ENCODE measurements at regions not wholly inside any gene's neighbourhood (a gene's known extent, or its start where the extent isn't known, plus 50 kb on each side); places are given as distances from the start of the nearest gene placed in this dataset.

GRCh38 chr16:58937661-58938060, 203.5 kb upstream of the GOT2 start:
- TF ChIP-seq POLR2A (IDR thresholded peaks at IDR 0.05) = no peak
- no peak for TF ChIP-seq EP300 (IDR thresholded peaks at IDR 0.05)
